ENCODE measurements at regions not wholly inside any gene's neighbourhood (a gene's known extent, or its start where the extent isn't known, plus 50 kb on each side); places are given as distances from the start of the nearest gene placed in this dataset.
A peak's percentile ranks its signal among the peaks of the same experiment; 100 is the strongest.
"Not testable (repeated sequence)": the region's sequence is repeated elsewhere in the genome, so short reads cannot be mapped to it uniquely, and the experiment has no call there.

DNA sequence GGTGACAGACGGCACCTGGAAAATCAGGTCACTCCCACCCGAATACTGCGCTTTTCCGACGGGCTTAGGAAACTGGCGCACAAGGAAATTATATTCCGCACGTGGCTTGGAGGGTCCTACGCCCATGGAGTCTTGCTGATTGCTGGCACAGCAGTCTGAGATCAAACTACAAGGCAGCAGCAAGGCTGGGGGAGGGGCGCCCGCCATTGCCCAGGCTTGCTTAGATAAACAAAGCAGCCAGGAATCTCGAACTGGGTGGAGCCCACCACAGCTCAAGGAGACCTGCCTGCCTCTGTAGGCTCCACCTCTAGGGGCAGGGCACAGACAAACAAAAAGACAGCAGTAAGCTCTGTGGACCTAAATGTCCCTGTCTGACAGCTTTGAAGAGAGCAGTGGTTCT, 394.3 kb downstream of the PTH2R start:
- DNase-seq (ENCODE audit: low spot score) = not testable (repeated sequence)

DNA sequence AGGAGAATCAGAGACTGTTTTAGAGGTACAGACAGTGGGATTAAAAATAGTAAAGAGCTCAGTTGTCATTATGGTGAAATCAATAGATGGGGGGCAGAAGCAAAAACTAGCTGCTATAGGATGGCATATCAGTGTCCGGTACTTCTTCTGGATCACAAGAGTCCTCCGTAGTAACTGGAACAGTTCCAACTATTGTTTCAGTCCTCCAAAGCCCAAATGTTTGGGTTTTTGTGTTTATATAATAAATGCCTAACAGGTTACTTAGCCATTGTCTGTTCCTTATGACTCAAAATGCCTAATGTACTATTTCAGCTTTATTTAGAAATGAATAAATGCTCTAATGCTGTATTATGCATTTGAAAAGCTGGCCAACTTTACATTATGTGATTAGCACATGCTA, 401.2 kb downstream of the PTH2R start:
- no peak for DNase-seq (ENCODE audit: low spot score)

- DNase-seq (ENCODE audit: low spot score) = not testable (repeated sequence)
Measured at GRCh38 chr2:208811885-208812284, 405.3 kb downstream of the PTH2R start.

DNA sequence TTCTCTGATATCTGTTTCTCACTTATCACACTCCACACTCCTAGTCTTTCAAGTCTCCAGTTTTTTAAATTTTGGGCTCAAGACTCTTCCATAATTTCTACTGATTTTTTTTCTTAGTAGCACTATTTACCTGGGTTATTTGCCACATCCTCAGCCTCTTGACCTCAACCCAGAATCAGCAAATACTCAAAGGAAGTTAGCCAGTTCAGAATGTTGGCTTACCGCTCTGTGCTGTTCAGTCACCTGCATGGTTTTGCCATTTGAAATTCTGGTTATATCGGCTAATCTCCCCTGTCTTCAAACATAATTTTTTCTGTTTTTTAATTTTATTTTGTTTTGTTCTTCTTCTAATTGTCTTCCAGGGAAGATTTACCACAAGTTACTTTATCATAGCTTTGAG, 412.6 kb downstream of the PTH2R start:
- DNase-seq (ENCODE audit: low spot score) = no peak

GRCh38 chr2:208820014-208820688, 413.6 kb downstream of the PTH2R start:
- peak; percentile 22 for DNase-seq (ENCODE audit: low spot score)

GRCh38 chr2:208827109-208827508, 420.5 kb downstream of the PTH2R start:
- DNase-seq (ENCODE audit: low spot score) = no peak

DNA sequence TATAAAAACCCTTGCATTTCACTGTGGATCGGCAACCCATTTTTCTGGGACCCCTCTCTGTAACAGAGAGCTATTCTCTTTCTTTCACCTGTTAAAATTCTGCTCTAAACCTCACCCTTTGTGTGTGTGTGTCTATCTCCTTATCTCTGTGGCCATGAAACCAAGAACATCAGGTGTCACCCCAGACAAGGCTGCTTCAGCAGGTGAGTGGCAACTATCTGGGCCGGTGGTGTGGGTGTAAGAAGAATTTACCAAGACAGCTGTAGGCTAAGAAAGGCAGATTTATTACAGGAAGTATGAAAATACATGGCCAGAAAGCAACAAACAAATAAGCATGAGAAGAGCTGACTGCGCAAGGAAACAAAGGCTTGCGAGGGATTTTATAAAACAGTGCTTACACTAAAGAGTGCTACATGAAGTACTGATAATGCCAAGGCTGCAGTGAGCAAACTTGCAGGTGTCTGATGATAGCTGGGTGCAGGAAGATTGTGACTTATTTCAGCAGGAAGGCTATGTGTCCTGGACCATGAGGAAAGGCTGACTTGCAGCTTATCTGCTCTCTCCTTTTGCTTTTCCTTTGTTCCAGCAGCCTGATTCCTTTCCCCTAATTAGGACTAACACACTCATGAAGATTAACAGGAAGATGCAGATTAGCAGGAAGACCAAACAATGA, 421.1 kb downstream of the PTH2R start:
- no peak for DNase-seq (ENCODE audit: low spot score)

DNA sequence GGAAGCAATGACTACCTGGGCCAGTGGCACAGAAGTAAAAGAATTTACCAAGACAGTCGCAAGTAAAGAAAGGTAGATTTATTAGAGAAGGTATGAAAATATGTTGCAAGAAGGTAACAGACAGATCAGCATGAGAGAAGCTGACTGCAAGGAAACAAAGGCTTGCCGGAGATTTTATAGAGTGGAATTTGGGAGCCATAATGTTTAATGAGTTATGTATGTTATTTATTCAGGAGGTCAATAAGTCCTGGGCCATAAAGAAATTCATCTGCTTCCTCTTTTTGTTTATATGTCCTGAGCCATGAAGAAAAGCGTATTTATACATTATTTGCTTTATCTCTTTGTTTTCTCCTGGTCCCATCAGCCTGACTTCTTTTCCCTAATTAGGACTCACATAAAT, 423.6 kb downstream of the PTH2R start:
- DNase-seq (ENCODE audit: low spot score) = no peak

DNA sequence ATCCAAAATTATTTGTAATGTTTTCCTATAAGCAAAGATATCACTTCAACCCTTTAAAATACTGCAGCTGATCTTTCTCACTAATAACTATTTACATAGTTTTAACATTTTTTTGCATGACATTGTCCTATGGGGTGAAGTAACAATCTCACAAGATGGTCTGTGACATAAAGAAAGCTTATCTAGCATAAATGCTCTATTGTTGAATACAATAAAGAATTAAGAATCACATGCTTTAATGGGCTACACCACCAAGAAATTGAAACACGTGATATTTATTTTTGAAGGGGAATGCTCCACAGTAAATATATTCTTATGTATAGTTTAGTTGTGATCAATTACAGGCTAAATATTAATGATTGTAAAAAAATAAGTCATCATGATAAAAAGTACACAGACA, 441.1 kb downstream of the PTH2R start:
- no peak for DNase-seq (ENCODE audit: low spot score)

GRCh38 chr2:208854717-208855116, 448.1 kb downstream of the PTH2R start:
- DNase-seq (ENCODE audit: low spot score) = no peak

- DNase-seq (ENCODE audit: low spot score) = no peak
Measured at GRCh38 chr2:208867374-208867773, 460.8 kb downstream of the PTH2R start.

GRCh38 chr2:208872591-208872990, 466.0 kb downstream of the PTH2R start:
- DNase-seq (ENCODE audit: low spot score) = peak; percentile 6

- no peak for DNase-seq (ENCODE audit: low spot score)
Measured at GRCh38 chr2:208879666-208880065, 473.1 kb downstream of the PTH2R start.

DNA sequence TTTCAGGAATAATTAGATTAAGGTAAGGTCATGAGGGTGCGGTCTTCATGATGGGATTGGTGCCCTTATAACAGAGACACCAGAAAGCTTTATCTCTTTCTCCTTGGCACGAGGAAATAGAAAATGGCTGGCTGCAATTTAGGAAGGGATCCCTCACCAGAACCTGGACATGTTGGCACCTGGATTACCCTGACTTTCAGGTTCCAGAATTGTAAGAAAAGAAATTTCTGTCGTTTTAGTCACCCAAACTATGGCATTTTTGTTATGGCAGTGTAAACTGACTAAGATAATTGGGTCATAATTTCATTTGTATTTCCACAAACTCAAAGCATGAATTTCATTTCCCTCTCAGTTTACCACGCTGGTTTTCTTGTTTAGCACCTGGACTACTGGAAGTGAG, 473.6 kb downstream of the PTH2R start:
- DNase-seq (ENCODE audit: low spot score) = no peak

DNA sequence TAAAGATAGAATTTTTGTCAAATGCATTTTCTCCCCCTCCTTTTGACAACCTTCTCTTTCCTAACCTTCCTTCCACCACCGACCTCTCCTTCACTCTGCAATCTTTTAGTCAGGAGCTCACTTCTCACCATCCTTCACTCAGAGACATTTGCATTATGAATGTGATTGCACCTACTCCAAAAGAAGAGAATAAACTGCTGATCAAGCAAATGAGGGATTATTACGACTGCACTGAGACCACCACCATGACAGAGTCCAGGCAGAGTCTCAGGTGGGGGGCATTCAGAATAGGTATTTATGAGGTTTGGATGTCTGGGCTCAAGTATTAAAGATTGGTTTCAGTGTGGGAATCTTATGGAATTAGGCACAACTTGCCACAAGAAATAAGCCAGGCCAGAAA, 483.9 kb downstream of the PTH2R start:
- no peak for DNase-seq (ENCODE audit: low spot score)

DNA sequence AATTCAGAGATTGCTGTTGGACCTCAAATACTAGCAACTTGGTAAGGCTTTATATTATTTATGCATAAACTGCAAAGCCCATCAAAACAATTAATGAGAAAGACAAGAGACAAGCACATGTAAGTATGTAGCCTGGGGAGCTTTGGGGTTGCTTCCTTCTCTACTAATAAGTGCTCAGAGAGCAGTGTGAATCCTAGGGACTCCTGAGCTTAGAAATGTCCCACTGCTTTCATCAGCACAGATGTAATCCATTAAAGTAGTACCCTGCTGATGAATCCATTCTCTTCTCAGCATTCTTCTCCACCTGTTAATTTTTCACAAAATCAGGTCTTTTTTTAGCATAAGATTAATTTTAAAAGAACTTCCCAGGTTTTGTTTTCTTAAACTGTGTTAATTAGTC, 485.6 kb downstream of the PTH2R start:
- DNase-seq (ENCODE audit: low spot score) = no peak

DNA sequence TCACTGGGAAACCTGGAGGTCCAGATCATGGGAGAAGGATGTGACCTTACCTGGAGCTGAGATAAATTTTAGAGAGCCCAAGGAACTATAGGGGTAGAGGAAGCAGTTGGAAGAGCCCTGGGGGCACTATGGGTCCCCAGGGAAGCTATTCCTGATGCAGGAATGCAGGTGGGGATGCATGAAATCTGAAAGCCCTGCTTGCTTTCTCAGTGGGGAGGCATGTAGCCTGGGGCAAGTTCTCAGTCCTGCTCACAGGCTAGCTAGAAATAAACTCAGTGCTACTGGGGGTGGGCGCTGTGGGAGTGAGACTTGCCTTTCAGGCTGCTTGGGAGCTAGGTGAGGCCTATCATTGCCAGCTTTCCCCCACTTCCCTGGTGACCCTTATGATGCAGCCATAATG, 499.7 kb downstream of the PTH2R start:
- DNase-seq (ENCODE audit: low spot score) = no peak

DNA sequence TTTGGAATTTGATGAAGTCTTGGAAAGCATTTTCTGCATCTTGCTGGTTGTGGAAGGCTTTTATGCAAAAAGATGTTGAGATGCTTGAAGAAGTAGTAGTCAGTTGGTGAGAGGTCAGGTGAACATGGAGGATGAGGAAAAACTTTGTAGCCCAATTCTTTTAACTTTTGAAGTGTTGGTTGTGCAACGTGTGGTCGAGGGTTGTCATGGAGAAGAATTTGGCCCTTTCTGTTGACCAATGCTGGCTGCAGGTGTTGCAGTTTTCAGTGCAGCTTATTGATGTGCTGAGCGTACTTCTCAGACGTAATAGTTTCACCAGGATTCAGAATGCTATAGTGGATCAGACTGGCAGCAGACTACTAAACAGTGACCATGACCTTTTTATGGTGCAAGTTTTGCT, 508.4 kb upstream of the MAP2 start:
- DNase-seq (ENCODE audit: low spot score) = no peak

DNA sequence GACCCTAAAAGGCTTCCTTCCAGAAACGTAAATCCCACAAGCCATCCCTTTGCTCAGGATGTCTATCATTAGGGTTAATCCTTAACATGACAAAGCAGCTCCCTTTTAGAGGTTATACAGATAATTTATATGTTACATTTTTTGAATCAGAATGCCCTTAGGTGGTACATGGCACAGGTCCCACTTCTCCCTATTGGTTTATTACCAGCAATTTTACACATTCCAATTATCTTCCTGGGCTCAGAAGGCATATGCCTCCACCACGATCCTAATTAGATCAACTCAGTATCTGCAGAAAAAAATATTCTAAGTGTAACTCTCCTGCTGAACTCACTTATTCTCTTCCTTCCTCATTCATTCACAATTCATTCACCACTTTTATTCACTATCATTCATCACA, 507.0 kb upstream of the MAP2 start:
- DNase-seq (ENCODE audit: low spot score) = no peak

DNA sequence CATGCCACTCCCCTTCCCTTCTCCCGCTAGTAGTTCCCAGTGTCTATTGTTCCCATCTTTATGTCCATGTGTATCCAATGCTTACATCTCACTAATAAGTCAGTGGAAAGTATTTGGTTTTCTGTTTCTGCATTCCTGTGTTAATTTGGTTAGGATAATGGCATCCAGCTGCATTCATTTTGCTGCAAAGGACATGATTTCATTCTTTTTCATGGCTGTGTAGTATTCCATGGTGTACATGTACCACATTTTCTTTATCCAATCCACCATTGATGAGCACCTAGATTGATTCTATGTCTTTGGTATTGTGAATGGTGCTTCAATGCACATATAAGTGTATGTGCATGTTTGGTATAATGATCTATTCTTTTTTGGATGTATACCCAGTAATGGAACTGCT, 502.5 kb upstream of the MAP2 start:
- not testable (repeated sequence) for DNase-seq (ENCODE audit: low spot score)

DNA sequence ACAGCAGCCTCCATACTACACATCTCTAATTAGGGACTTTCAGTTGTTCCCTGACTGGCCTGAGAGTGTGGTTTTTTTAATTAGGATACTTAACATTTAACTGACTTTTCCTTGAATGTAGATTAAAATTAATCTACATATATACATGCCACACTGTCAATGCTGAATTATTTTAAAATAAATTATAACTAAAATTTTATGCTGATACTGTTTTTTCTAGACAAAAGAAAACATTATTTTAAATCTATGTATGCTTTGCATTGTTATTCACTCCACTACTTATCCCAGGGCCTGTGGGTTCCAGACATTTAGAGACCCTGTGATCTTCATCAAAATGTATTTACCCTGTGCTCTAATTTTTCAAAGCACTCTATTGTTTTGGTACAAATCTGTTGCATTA, 496.0 kb upstream of the MAP2 start:
- no peak for DNase-seq (ENCODE audit: low spot score)

- DNase-seq (ENCODE audit: low spot score) = no peak
Measured at GRCh38 chr2:208929139-208929864, 494.5 kb upstream of the MAP2 start.

- no peak for DNase-seq (ENCODE audit: low spot score)
Measured at GRCh38 chr2:208929894-208930427, 493.9 kb upstream of the MAP2 start.
